Loucy (cell line): ENCODE measurements at regions not wholly inside any gene's neighbourhood (a gene's known extent, or its start where the extent isn't known, plus 50 kb on each side); places are given as distances from the start of the nearest gene placed in this dataset.
"Not testable (repeated sequence)": the region's sequence is repeated elsewhere in the genome, so short reads cannot be mapped to it uniquely, and the experiment has no call there.

Experiments
- H2AFZ ChIP-seq: fragments of 200-600 bp; sonication (generic); 2 replicates; pipeline ENCODE4 v1.6.0; 2016; ENCODE audit warnings: antibody characterized with exemption, mild to moderate bottlenecking, low read length, moderate library complexity
- H3F3A ChIP-seq: fragments of 200-600 bp; 2 replicates; pipeline ENCODE4 v1.6.0; 2016; ENCODE audit warnings: antibody characterized with exemption, low read depth, mild to moderate bottlenecking
- H3K27me3 ChIP-seq: fragments of 200-600 bp; sonication (generic); 2 replicates; pipeline ENCODE4 v1.6.1; 2014; ENCODE audit warnings: low read length, mild to moderate bottlenecking; ENCODE audit not compliant: insufficient read depth, poor library complexity, severe bottlenecking
- H3K36me3 ChIP-seq: fragments of 200-600 bp; sonication (generic); 2 replicates; pipeline ENCODE4 v1.6.1; 2016; ENCODE audit warnings: low read length; ENCODE audit not compliant: insufficient read depth
- H3K4me1 ChIP-seq: fragments of 200-600 bp; sonication (generic); 2 replicates; pipeline ENCODE4 v1.5.1; 2014; ENCODE audit warnings: low read length, mild to moderate bottlenecking; ENCODE audit not compliant: insufficient read depth, poor library complexity, severe bottlenecking
- H3K4me2 ChIP-seq: fragments of 200-600 bp; sonication (generic); 2 replicates; pipeline ENCODE4 v1.6.0; 2014; ENCODE audit warnings: antibody characterized with exemption, low read length, low read depth, mild to moderate bottlenecking; ENCODE audit not compliant: poor library complexity, severe bottlenecking
- H3K4me3 ChIP-seq: fragments of 200-600 bp; sonication (generic); 2 replicates; pipeline ENCODE4 v1.5.1; 2014; ENCODE audit warnings: low read length, mild to moderate bottlenecking, mixed read lengths; ENCODE audit not compliant: poor library complexity, severe bottlenecking
- H3K79me2 ChIP-seq: fragments of 200-600 bp; sonication (generic); 2 replicates; pipeline ENCODE4 v1.6.1; 2014; ENCODE audit warnings: low read length; ENCODE audit not compliant: insufficient read depth
- H3K9ac ChIP-seq: fragments of 200-600 bp; sonication (generic); 2 replicates; pipeline ENCODE4 v1.6.0; 2014; ENCODE audit warnings: mild to moderate bottlenecking, low read depth, low read length, moderate library complexity; ENCODE audit not compliant: poor library complexity, severe bottlenecking
- H3K9me2 ChIP-seq: fragments of 200-600 bp; sonication (generic); replicated peaks from 2 replicates; pipeline ENCODE4 v1.6.1; 2016; ENCODE audit warnings: low read depth, low read length, mixed read lengths
- H3K9me3 ChIP-seq: fragments of 200-600 bp; sonication (generic); 2 replicates; pipeline ENCODE4 v1.6.1; 2014; ENCODE audit warnings: mild to moderate bottlenecking, antibody characterized with exemption, low read length, low read depth; ENCODE audit not compliant: insufficient read depth
- H4K20me1 ChIP-seq: fragments of 200-600 bp; sonication (generic); 2 replicates; pipeline ENCODE4 v1.6.0; 2014; ENCODE audit warnings: antibody characterized with exemption, low read length, mild to moderate bottlenecking; ENCODE audit not compliant: insufficient read depth, poor library complexity, severe bottlenecking
- CTCF ChIP-seq: fragments of 200-600 bp; sonication (generic); conservative IDR thresholded peaks from 2 replicates; pipeline ENCODE4 v1.5.1; 2014; ENCODE audit warnings: mild to moderate bottlenecking, antibody characterized with exemption, low read length
- EZH2phosphoT487 ChIP-seq: fragments of 200-600 bp; IDR thresholded peaks from 2 replicates; pipeline ENCODE4 v1.6.1; 2018; ENCODE audit warnings: antibody characterized with exemption, mild to moderate bottlenecking, moderate library complexity, borderline replicate concordance

GRCh38 chr16:87150681-87151280, 166.4 kb downstream of the C16orf95 start:
- Histone ChIP-seq H3K9me2 (no peaks in the 10 kb centered on the region), H3K9me3 (peaks cover 5% of the 10 kb centered on the region; the same call in 1 of the 2 replicates), H3K4me2 (no peak overlapping the region), H3K4me1 (no peaks in the 10 kb centered on the region), H3F3A (no peaks in the 10 kb centered on the region), H2AFZ (no peak overlapping the region), H4K20me1 (no peaks in the 10 kb centered on the region), H3K79me2 (no peaks in the 10 kb centered on the region), H3K27me3 (no peaks in the 10 kb centered on the region), H3K4me3 (no peak overlapping the region), H3K9ac (no peak overlapping the region), H3K36me3 (no peaks in the 10 kb centered on the region)
- no peak for TF ChIP-seq EZH2phosphoT487
- no peak for TF ChIP-seq CTCF

GRCh38 chr16:87152221-87152755, 164.9 kb downstream of the C16orf95 start:
- no peak overlapping the region for H3K4me3 ChIP-seq
- H3K27me3 ChIP-seq: no peaks in the 10 kb centered on the region
- no peak overlapping the region for H3K9ac ChIP-seq
- H3F3A ChIP-seq: no peaks in the 10 kb centered on the region
- no peak overlapping the region for H2AFZ ChIP-seq
- H3K9me3 ChIP-seq: peaks cover 5% of the 10 kb centered on the region; the same call in 1 of the 2 replicates
- H3K4me1 ChIP-seq: no peaks in the 10 kb centered on the region
- TF ChIP-seq CTCF (no peak), EZH2phosphoT487 (no peak)
- no peak overlapping the region for H3K4me2 ChIP-seq
- H3K36me3 ChIP-seq: no peaks in the 10 kb centered on the region
- H3K9me2 ChIP-seq: no peaks in the 10 kb centered on the region
- H3K79me2 ChIP-seq: no peaks in the 10 kb centered on the region
- no peaks in the 10 kb centered on the region for H4K20me1 ChIP-seq

GRCh38 chr16:87153326-87153725, 163.9 kb downstream of the C16orf95 start:
- no peak overlapping the region for H3K4me2 ChIP-seq
- H4K20me1 ChIP-seq: no peaks in the 10 kb centered on the region
- H3K9me2 ChIP-seq: no peaks in the 10 kb centered on the region
- no peak overlapping the region for H2AFZ ChIP-seq
- H3K27me3 ChIP-seq: no peaks in the 10 kb centered on the region
- no peaks in the 10 kb centered on the region for H3K4me1 ChIP-seq
- peaks cover 5% of the 10 kb centered on the region; the same call in 1 of the 2 replicates for H3K9me3 ChIP-seq
- no peak overlapping the region for H3K9ac ChIP-seq
- H3K36me3 ChIP-seq: no peaks in the 10 kb centered on the region
- no peak overlapping the region for H3K4me3 ChIP-seq
- H3F3A ChIP-seq: no peaks in the 10 kb centered on the region
- H3K79me2 ChIP-seq: no peaks in the 10 kb centered on the region
- no peak for TF ChIP-seq CTCF
- no peak for TF ChIP-seq EZH2phosphoT487

- not testable (repeated sequence) for H3K27me3 ChIP-seq, H3K9ac ChIP-seq, H2AFZ ChIP-seq, H3K4me3 ChIP-seq, H3F3A ChIP-seq, H3K36me3 ChIP-seq, H3K4me1 ChIP-seq, H3K9me2 ChIP-seq, H3K79me2 ChIP-seq, H3K4me2 ChIP-seq, H4K20me1 ChIP-seq, H3K9me3 ChIP-seq
Observed at GRCh38 chr16:87155315-87155714, 161.9 kb downstream of the C16orf95 start.
